ENCODE measurements at regions not wholly inside any gene's neighbourhood (a gene's known extent, or its start where the extent isn't known, plus 50 kb on each side); places are given as distances from the start of the nearest gene placed in this dataset.

- in situ Hi-C loops (cut with HindIII; ENCODE audit: low sequenced_read_pairs), result no loop called here
Measured at GRCh38 chr11:106327637-106328036, 250.2 kb downstream of the AASDHPPT start.

GRCh38 chr11:106329273-106330018, 252.0 kb downstream of the AASDHPPT start:
- in situ Hi-C loops (cut with HindIII; ENCODE audit: low sequenced_read_pairs), result no loop called here

DNA sequence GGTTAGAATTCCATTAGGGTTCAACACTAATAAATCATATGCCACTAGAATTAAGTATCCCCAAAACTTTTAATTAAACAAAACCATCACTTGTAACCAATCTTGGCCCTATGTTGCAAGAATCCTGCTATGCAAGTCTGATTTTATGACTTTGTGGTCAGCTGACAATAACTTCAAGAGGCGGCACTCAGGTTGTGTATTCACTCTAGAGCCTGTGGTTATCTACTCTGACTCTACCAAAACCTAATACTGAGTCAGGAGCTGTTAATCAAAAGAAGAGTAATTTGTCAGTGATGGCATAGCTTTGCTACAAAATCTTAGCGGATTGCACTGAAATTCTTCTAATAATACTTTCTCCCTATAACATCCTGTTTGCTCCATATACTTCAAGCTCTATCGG, 253.7 kb downstream of the AASDHPPT start:
- in situ Hi-C loops (cut with HindIII; ENCODE audit: low sequenced_read_pairs), result no loop called here

GRCh38 chr11:106333678-106334077, 256.2 kb downstream of the AASDHPPT start:
- in situ Hi-C loops (cut with HindIII; ENCODE audit: low sequenced_read_pairs), result no loop called here

GRCh38 chr11:106344394-106344793, 266.9 kb downstream of the AASDHPPT start:
- in situ Hi-C loops (cut with HindIII; ENCODE audit: low sequenced_read_pairs), result no loop called here

DNA sequence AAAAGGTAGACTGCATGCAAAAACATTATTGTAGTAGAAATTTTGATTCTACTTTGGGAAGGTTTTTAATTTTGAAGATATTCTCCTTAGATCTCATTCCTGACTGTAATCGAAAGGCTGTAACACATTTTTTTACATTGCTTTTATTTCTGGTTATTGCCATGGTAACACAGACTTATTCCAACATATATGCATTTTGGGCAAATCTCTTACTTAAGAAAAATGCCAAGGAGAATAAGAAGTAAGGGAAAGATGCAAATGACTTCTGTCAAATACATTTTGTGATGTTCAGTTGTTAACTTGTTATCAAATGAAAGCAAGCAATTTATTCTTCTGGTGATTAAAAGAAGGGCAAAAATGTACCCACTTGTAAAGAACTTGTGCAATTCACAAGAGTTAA, 267.5 kb downstream of the AASDHPPT start:
- in situ Hi-C loops (cut with HindIII; ENCODE audit: low sequenced_read_pairs), result no loop called here

DNA sequence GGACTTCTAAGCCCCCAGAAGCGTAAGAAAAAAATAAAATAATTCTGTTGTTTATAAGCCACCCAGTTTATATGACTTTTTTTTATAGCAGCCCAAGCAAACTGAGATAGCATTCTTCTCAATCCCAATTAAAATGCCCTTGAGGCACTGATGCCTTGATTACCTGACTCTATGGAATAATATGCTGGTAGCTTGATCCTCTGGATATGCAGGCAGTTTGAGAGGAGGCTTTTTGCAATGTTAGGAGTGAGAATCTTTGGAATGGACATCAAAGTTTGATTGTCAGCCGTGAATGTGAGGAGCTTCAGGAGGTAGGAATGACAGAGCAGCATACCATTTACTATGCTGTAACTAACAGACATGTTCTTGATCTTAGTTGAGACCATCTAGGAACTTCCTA, 275.6 kb downstream of the AASDHPPT start:
- in situ Hi-C loops (cut with HindIII; ENCODE audit: low sequenced_read_pairs), result no loop called here

GRCh38 chr11:106369224-106369623, 291.8 kb downstream of the AASDHPPT start:
- in situ Hi-C loops (cut with HindIII; ENCODE audit: low sequenced_read_pairs), result no loop called here

DNA sequence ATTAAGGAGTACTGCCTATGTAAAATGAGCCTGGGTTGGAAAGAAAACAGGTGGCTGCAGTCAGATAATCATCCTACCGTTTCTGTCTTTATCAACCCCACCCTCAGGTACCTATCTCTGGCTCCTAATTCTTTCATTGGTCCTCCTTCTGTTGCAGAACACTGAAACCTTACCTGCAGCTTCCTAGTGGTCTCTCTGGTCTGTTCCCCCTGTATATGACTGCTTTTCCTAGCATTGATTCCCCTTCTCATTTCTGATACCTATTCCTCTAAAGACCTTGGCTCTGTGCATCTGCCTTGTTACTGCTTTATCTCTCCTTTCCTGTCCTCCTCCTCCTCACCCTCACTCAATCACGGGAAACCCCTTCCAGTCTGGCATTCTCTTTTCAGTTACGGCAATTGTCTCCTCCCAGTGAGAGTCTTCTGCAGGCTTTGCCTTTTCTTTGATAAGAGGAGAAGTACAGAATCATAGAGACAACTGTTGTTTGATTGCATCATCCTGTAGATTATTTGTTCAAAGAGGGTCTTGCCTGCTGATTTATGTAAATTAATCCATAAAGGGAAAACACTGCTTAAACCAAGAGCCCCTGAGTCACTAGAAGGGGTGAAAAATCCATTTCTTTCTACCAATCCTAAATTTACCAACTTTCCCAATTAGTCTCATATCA, 301.2 kb downstream of the AASDHPPT start:
- in situ Hi-C loops (cut with HindIII; ENCODE audit: low sequenced_read_pairs), result no loop called here

DNA sequence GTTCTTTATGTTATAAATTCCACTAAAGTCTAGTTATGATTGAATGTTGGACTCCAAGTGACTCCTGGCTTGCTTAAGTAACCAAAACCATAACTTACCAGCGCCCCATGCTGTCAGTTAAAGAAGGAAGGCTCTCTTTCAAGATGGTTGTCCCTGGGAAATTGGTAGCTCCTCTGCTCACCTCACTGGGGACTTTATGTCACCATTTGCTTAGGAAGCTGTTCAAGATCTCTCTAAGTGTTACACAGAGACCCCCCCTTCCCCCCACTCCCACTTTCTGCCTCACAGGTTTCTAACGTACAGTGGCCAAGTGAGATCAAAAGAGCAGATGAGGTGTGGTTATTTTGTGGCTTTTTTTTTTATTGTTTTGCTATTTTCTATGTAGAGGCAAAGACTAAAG, 301.8 kb downstream of the AASDHPPT start:
- in situ Hi-C loops (cut with HindIII; ENCODE audit: low sequenced_read_pairs), result no loop called here

GRCh38 chr11:106379712-106380111, 302.2 kb downstream of the AASDHPPT start:
- in situ Hi-C loops (cut with HindIII; ENCODE audit: low sequenced_read_pairs), result no loop called here

DNA sequence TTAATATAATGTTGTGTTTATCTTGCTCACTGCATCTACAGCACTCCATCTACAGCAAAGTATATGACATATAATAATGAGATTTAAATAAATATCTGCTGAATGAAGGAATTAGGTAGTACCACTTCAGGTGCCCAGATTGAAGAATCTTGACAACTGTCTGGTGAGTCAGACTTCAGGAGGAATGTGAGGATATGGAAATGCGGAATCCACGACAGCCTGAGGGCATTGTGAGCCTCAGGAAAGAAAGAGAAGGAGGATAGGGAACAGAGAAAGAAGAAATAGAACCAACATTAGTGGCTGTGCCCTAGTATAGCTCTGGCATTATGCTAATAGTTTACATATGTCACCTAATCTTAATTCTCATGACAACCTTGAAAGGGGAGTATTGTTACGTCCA, 304.4 kb downstream of the AASDHPPT start:
- in situ Hi-C loops (cut with HindIII; ENCODE audit: low sequenced_read_pairs), result no loop called here

DNA sequence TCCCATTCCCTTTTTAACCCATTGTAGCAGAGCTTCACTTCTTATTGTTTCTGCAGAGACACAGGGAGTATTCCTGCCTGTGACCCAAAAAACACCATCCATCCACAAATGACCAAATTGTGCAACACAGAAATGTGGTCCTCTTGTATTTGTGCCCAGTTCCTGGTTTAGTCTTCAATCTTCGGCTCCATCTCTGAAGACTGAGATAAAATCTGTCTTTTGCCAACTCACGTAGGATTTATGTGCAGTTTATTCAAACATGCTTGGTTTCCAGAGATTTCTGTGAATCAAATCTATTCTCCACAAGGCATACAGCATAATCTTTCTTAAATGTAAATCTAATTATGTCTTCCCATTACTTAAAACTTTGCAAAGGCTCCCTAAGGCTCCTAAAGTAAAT, 307.0 kb downstream of the AASDHPPT start:
- in situ Hi-C loops (cut with HindIII; ENCODE audit: low sequenced_read_pairs), result no loop called here

- in situ Hi-C loops (cut with HindIII; ENCODE audit: low sequenced_read_pairs), result no loop called here
Measured at GRCh38 chr11:106386519-106386918, 309.1 kb downstream of the AASDHPPT start.

GRCh38 chr11:106389101-106389500, 311.6 kb downstream of the AASDHPPT start:
- in situ Hi-C loops (cut with HindIII; ENCODE audit: low sequenced_read_pairs), result no loop called here

- in situ Hi-C loops (cut with HindIII; ENCODE audit: low sequenced_read_pairs), result no loop called here
Measured at GRCh38 chr11:106390078-106390477, 312.6 kb downstream of the AASDHPPT start.

GRCh38 chr11:106391771-106392420, 314.4 kb downstream of the AASDHPPT start:
- in situ Hi-C loops (cut with HindIII; ENCODE audit: low sequenced_read_pairs), result no loop called here

DNA sequence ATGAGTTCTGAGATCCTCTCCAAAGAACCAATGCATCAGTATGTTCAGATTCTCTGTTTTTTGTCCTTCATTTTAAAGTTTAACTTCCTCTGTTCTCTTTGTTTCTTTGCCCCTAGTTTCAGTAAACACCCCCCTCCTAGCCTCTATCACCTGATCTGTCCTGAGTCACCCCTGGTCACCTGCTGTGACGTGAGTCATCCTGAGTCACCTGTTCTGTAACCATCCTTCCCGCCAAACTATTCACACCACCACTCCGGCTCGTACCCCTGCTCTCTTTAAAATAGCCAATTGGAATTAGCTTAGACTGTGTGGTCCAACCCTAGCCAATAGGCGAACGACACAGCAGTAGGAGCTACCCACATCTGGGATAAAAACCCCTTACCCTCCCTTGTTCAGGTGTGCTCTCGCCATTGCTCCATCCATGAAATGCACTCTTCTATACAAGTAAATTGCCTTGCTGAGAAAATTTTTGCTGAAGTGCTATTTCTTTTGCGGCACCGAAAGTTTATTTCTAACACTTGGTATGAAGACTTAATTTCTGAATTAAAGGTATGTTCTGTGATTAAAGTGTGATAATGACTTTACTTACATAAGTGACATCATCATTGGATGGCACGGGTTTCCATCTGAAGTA, 318.4 kb downstream of the AASDHPPT start:
- in situ Hi-C loops (cut with HindIII; ENCODE audit: low sequenced_read_pairs), result loop anchor here (5.0 kb wide), 1 partner anchor 86 kb away; no protein-coding TSS in a partner anchor

- in situ Hi-C loops (cut with HindIII; ENCODE audit: low sequenced_read_pairs), result loop anchor here (5.0 kb wide), 1 partner anchor 84 kb away; no protein-coding TSS in a partner anchor
Measured at GRCh38 chr11:106397787-106398501, 320.5 kb downstream of the AASDHPPT start.

DNA sequence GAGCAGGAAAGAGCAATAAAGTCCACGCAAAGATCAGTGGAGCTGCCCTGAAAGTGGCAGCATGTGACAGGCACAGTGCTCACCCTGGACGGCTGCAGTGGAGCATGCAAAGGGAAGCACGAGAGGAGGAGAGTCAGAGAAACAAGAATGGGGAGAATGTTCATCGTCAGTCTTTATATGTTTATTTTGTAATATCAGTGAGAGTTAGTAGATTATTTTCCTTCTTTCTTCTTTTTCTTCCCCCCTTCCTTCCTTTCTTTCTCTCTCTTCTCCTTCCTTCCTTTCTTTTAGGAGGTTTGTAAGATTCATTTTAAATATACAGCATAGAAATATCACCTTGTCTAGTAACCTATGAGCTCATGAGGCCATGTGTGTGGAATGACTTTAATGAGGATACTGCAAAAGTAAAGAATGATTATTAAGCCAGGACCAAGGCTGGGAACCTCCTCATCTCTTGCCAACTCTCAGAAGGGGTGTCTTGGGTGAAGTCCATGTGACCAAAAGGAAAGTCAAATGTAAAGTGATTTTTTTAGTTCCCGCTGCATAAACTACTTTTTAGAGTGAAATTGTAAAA, 321.1 kb downstream of the AASDHPPT start:
- in situ Hi-C loops (cut with HindIII; ENCODE audit: low sequenced_read_pairs), result loop anchor here (5.0 kb wide), 1 partner anchor 84 kb away; no protein-coding TSS in a partner anchor

All from DLD1 (cell line).